NCI-H82 treated with DMSO at 0.1 percent for 48 hours (cell line): ENCODE measurements at regions not wholly inside any gene's neighbourhood (a gene's known extent, or its start where the extent isn't known, plus 50 kb on each side); places are given as distances from the start of the nearest gene placed in this dataset.

Experiments used
- DNase-seq: peaks from one replicate; lab custom pipeline; 2025; ENCODE audit not compliant: unreplicated experiment; lab: John Stamatoyannopoulos, UW

- DNase-seq = no peak
Measured at GRCh38 chr5:31049936-31050704, 143.4 kb upstream of the CDH6 start.

- no peak for DNase-seq
Measured at GRCh38 chr5:31049461-31049860, 144.0 kb upstream of the CDH6 start.

GRCh38 chr5:31048282-31049270, 144.9 kb upstream of the CDH6 start:
- no peak for DNase-seq

- DNase-seq = no peak
Measured at GRCh38 chr5:31047621-31048020, 145.9 kb upstream of the CDH6 start.

- no peak for DNase-seq
Measured at GRCh38 chr5:31047007-31047406, 146.5 kb upstream of the CDH6 start.

GRCh38 chr5:31036411-31036810, 157.1 kb upstream of the CDH6 start:
- no peak for DNase-seq

- DNase-seq = no peak
Measured at GRCh38 chr5:31033295-31033694, 160.2 kb upstream of the CDH6 start.

GRCh38 chr5:31029925-31030324, 163.6 kb upstream of the CDH6 start:
- no peak for DNase-seq

- no peak for DNase-seq
Measured at GRCh38 chr5:31027721-31028120, 165.8 kb upstream of the CDH6 start.

GRCh38 chr5:31023105-31023504, 170.4 kb upstream of the CDH6 start:
- no peak for DNase-seq

- no peak for DNase-seq
Measured at GRCh38 chr5:31021181-31021624, 172.3 kb upstream of the CDH6 start.

- DNase-seq = no peak
Measured at GRCh38 chr5:31008231-31008630, 185.3 kb upstream of the CDH6 start.

GRCh38 chr5:31007672-31008071, 185.8 kb upstream of the CDH6 start:
- DNase-seq = no peak

- no peak for DNase-seq
Measured at GRCh38 chr5:31000287-31000686, 193.2 kb upstream of the CDH6 start.

GRCh38 chr5:30997681-30998080, 195.8 kb upstream of the CDH6 start:
- DNase-seq = no peak

GRCh38 chr5:30994902-30995301, 198.6 kb upstream of the CDH6 start:
- no peak for DNase-seq

- DNase-seq = no peak
Measured at GRCh38 chr5:30994176-30994575, 199.3 kb upstream of the CDH6 start.

- DNase-seq = no peak
Measured at GRCh38 chr5:30991462-30991861, 202.0 kb upstream of the CDH6 start.

GRCh38 chr5:30981576-30981975, 211.9 kb upstream of the CDH6 start:
- no peak for DNase-seq

- DNase-seq = no peak
Measured at GRCh38 chr5:30968971-30969370, 224.5 kb upstream of the CDH6 start.

GRCh38 chr5:30960036-30960435, 233.4 kb upstream of the CDH6 start:
- no peak for DNase-seq

GRCh38 chr5:30959238-30959637, 234.2 kb upstream of the CDH6 start:
- peak; percentile 75 for DNase-seq
